GM21528 (cell line): ENCODE measurements at regions not wholly inside any gene's neighbourhood (a gene's known extent, or its start where the extent isn't known, plus 50 kb on each side); places are given as distances from the start of the nearest gene placed in this dataset.

Source experiments
- ATAC-seq: cut with Tn5 transposase; IDR thresholded peaks from one replicate; pipeline ENCODE4 v1.9.1; 2021; ENCODE audit warnings: mild to moderate bottlenecking, moderate library complexity; ENCODE audit not compliant: unreplicated experiment, low FRiP score

GRCh38 chr11:8818421-8818820 is 92.6 kb upstream of the AKIP1 start:
- no peak for ATAC-seq

GRCh38 chr11:8820401-8820800 is 90.6 kb upstream of the AKIP1 start:
- no peak for ATAC-seq

- no peak for ATAC-seq
Observed at GRCh38 chr11:8822469-8822868, 88.5 kb upstream of the AKIP1 start.

GRCh38 chr11:8823174-8823742 is 87.7 kb upstream of the AKIP1 start:
- ATAC-seq, result no peak

- no peak for ATAC-seq
Observed at GRCh38 chr11:8826139-8826786, 84.7 kb upstream of the AKIP1 start.

GRCh38 chr11:8826901-8827560 is 84.0 kb upstream of the AKIP1 start:
- ATAC-seq, result no peak

- no peak for ATAC-seq
Observed at GRCh38 chr11:8828046-8828445, 82.9 kb upstream of the AKIP1 start.

GRCh38 chr11:8828580-8829361 is 82.2 kb upstream of the AKIP1 start:
- no peak for ATAC-seq

- ATAC-seq, result no peak
Observed at GRCh38 chr11:8829556-8829955, 81.4 kb upstream of the AKIP1 start.

- no peak for ATAC-seq
Observed at GRCh38 chr11:8830641-8831040, 80.3 kb upstream of the AKIP1 start.

GRCh38 chr11:8831861-8832260 is 79.1 kb upstream of the AKIP1 start:
- no peak for ATAC-seq

- peak; percentile 80 for ATAC-seq
Observed at GRCh38 chr11:8832571-8833260, 78.3 kb upstream of the AKIP1 start.

GRCh38 chr11:8833568-8834315 is 77.2 kb upstream of the AKIP1 start:
- ATAC-seq, result no peak

- ATAC-seq, result no peak
Observed at GRCh38 chr11:8834379-8834778, 76.6 kb upstream of the AKIP1 start.

- ATAC-seq, result no peak
Observed at GRCh38 chr11:8838248-8838647, 72.7 kb upstream of the AKIP1 start.

- ATAC-seq, result no peak
Observed at GRCh38 chr11:8839306-8839956, 71.6 kb upstream of the AKIP1 start.

GRCh38 chr11:8839957-8840945 is 70.7 kb upstream of the AKIP1 start:
- ATAC-seq, result no peak

- ATAC-seq, result no peak
Observed at GRCh38 chr11:8841899-8842298, 69.1 kb upstream of the AKIP1 start.
